ENCODE measurements at regions not wholly inside any gene's neighbourhood (a gene's known extent, or its start where the extent isn't known, plus 50 kb on each side); places are given as distances from the start of the nearest gene placed in this dataset.

DNA sequence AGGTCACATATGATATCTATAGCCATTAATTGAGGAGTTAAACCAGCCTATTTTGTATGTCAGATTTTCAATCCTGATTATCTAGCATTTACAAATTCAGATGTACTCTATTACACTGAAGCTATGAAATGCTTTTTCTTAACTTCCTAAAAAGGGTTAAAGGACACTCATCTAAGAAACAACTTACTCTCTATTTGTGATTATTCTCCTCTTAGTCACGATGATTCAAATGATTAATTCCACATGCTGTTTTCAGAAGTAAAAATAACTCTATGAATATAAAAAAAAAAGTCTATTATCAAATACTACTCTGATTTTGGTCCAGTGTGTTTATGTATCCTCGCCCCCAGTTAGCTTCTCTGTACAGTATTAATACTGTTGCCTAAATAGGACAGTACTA lies 1199.9 kb downstream of the GATA3 start (continued):
- TF ChIP-seq, protein P1, sequence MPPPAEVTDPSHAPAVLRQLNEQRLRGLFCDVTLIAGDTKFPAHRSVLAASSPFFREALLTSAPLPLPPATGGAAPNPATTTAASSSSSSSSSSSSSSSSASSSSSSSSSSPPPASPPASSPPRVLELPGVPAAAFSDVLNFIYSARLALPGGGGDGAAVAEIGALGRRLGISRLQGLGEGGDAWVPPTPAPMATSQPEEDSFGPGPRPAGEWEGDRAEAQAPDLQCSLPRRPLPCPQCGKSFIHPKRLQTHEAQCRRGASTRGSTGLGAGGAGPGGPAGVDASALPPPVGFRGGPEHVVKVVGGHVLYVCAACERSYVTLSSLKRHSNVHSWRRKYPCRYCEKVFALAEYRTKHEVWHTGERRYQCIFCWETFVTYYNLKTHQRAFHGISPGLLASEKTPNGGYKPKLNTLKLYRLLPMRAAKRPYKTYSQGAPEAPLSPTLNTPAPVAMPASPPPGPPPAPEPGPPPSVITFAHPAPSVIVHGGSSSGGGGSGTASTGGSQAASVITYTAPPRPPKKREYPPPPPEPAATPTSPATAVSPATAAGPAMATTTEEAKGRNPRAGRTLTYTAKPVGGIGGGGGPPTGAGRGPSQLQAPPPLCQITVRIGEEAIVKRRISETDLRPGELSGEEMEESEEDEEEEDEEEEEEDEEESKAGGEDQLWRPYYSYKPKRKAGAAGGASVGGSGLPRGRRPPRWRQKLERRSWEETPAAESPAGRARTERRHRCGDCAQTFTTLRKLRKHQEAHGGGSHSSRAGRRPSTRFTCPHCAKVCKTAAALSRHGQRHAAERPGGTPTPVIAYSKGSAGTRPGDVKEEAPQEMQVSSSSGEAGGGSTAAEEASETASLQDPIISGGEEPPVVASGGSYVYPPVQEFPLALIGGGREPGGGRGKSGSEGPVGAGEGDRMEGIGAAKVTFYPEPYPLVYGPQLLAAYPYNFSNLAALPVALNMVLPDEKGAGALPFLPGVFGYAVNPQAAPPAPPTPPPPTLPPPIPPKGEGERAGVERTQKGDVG (CRISPR knock-in tag; IDR thresholded peaks at IDR 0.05): no peak
- no peak for TF ChIP-seq SUPT20H (IDR thresholded peaks at IDR 0.05; ENCODE audit: borderline replicate concordance, control insufficient read depth, low read depth, low read length)
- no peak for TF ChIP-seq PAX8 (IDR thresholded peaks at IDR 0.05)
- no peak for TF ChIP-seq BRCA1 (IDR thresholded peaks at IDR 0.05; ENCODE audit: low read depth, low read length)
- no peak for TF ChIP-seq CBX3 (IDR thresholded peaks at IDR 0.05; ENCODE audit: borderline replicate concordance, low read depth)
- no peak for TF ChIP-seq EZH2 (IDR thresholded peaks at IDR 0.05; ENCODE audit: borderline replicate concordance, control insufficient read depth, low read depth, low read length)

DNA sequence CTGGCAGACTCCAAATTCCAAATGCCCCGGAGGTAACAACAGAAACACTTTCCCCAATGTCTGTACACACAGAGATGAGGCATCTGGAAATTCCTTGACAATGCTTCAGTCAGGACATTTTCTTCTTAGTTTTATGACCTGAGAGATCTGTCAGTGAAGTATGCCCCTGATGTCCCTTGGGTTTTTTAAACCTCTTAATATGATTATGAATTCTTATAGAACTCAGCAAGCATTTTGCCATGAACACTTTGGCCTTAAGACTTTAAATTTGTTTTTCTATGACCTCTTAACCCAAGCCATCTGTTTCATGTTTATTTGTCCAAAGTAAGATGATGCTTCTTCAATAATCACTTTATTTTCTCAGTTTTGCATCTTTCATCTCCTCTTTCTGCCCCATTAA lies 1206.2 kb downstream of the GATA3 start:
- in situ Hi-C loops (cut with MboI): no loop called here
- SMC1A ChIA-PET (ENCODE audit: uncharacterized antibody, unreplicated experiment): no interaction called here
- WGBS (ENCODE audit: insufficient coverage, insufficient replicate concordance, low lambda C conversion rate, missing lambda C conversion rate): 0% methylated on average over 1 of the region's 1 CpG
- Histone ChIP-seq H3K4me1 (ENCODE audit: control insufficient read depth, insufficient read depth, low read length) (no peaks in the 10 kb centered on the region), H2AFZ (ENCODE audit: control insufficient read depth, low read depth, low read length) (no peak overlapping the region), H3K36me3 (ENCODE audit: control insufficient read depth in 2 of 2, insufficient read depth in 2 of 2, low read length in 1 of 2) (no peaks in the 10 kb centered on the region), H3K27me3 (replicated peaks in 1 of 2; ENCODE audit: control insufficient read depth in 2 of 2, insufficient read depth in 2 of 2, low read length in 1 of 2) (no peaks in the 10 kb centered on the region), H3K4me2 (ENCODE audit: control insufficient read depth, insufficient read depth) (no peak overlapping the region), H3K27ac (ENCODE audit: control insufficient read depth, insufficient read depth) (no peak overlapping the region), H3K79me2 (ENCODE audit: control insufficient read depth, insufficient read depth, low read length) (no peaks in the 10 kb centered on the region), H3K9ac (ENCODE audit: control insufficient read depth, insufficient read depth, low read length) (no peak overlapping the region), H3K4me3 (no peak overlapping the region), H4K20me1 (ENCODE audit: control insufficient read depth, insufficient read depth) (no peaks in the 10 kb centered on the region), H3K9me3 (replicated peaks; ENCODE audit: control insufficient read depth, insufficient read depth, low read length) (no peaks in the 10 kb centered on the region)
- intact Hi-C loops (cut with micrococcal nuclease; ENCODE audit: unreplicated experiment): no loop called here
- ATAC-seq (no peak), FAIRE-seq (no peak), DNase-seq (ENCODE audit: low read depth, low spot score) (no peak)
- POLR2A ChIA-PET: no interaction called here
- RAD21 ChIA-PET (ENCODE audit: unreplicated experiment): no interaction called here
- no TSS peak for BruUV-seq (replicated peaks)
- CTCF ChIA-PET: no interaction called here
- no peak for TF ChIP-seq FOXM1 (IDR thresholded peaks at IDR 0.05; ENCODE audit: low read depth, low read length)
- TF ChIP-seq BHLHE40 (IDR thresholded peaks at IDR 0.05; ENCODE audit: borderline replicate concordance in 1 of 2, low read depth in 2 of 2, low read length in 1 of 2): no peak
- no peak for TF ChIP-seq ETV6 (conservative IDR thresholded peaks at IDR 0.05 in 1 of 2, IDR thresholded peaks at IDR 0.05 in 1 of 2; ENCODE audit: borderline replicate concordance in 1 of 2, low read depth in 1 of 2)
- TF ChIP-seq MLLT1 (IDR thresholded peaks at IDR 0.05): no peak
- TF ChIP-seq SIX5 (IDR thresholded peaks at IDR 0.05; ENCODE audit: low read depth, low read length, severe bottlenecking): no peak
- TF ChIP-seq, protein P2, sequence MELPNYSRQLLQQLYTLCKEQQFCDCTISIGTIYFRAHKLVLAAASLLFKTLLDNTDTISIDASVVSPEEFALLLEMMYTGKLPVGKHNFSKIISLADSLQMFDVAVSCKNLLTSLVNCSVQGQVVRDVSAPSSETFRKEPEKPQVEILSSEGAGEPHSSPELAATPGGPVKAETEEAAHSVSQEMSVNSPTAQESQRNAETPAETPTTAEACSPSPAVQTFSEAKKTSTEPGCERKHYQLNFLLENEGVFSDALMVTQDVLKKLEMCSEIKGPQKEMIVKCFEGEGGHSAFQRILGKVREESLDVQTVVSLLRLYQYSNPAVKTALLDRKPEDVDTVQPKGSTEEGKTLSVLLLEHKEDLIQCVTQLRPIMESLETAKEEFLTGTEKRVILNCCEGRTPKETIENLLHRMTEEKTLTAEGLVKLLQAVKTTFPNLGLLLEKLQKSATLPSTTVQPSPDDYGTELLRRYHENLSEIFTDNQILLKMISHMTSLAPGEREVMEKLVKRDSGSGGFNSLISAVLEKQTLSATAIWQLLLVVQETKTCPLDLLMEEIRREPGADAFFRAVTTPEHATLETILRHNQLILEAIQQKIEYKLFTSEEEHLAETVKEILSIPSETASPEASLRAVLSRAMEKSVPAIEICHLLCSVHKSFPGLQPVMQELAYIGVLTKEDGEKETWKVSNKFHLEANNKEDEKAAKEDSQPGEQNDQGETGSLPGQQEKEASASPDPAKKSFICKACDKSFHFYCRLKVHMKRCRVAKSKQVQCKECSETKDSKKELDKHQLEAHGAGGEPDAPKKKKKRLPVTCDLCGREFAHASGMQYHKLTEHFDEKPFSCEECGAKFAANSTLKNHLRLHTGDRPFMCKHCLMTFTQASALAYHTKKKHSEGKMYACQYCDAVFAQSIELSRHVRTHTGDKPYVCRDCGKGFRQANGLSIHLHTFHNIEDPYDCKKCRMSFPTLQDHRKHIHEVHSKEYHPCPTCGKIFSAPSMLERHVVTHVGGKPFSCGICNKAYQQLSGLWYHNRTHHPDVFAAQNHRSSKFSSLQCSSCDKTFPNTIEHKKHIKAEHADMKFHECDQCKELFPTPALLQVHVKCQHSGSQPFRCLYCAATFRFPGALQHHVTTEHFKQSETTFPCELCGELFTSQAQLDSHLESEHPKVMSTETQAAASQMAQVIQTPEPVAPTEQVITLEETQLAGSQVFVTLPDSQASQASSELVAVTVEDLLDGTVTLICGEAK (IDR thresholded peaks at IDR 0.05; ENCODE audit: borderline replicate concordance): no peak
